ENCODE measurements at regions not wholly inside any gene's neighbourhood (a gene's known extent, or its start where the extent isn't known, plus 50 kb on each side); places are given as distances from the start of the nearest gene placed in this dataset.

DNA sequence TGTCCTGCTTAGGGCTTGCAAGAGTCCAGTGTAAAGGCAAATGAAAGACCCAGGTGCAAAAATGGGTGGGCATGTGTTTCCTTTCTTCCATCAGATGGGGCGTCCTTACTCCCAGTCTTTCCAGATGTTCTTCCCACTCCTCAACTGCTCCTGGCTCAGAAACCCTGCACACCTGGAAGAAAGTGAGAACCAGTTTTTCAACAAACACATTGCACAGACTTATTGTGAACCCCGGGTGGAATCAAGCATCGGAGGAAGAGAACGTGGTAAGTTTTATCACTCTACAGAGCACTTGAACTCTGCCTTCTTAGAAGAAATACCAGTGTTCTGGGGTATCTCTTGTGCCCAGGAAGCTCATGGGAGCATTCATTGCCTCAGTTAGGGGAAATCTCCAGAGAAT, 93.3 kb downstream of the TMX1 start:
- POLR2A ChIA-PET, result no interaction called here
- peaks cover 28% of the 10 kb centered on the region for H3K27me3 Mint-ChIP-seq
- no peaks in the 10 kb centered on the region for H3K4me1 ChIP-seq (ENCODE audit: insufficient read depth, low read length)
- no peaks in the 10 kb centered on the region for H3K36me3 ChIP-seq (ENCODE audit: insufficient read depth, low read length)
- no peaks in the 10 kb centered on the region for H3K36me3 Mint-ChIP-seq (ENCODE audit: low read depth)
- no peak overlapping the region for H3K4me3 Mint-ChIP-seq
- peaks cover 0 to 15% of the 10 kb centered on the region in 2 experiments for H3K27me3 ChIP-seq (ENCODE audit: control insufficient read depth in 1 of 2, insufficient read depth in 2 of 2, low read length in 2 of 2)
- CTCF ChIA-PET, result no interaction called here
- H3K4me1 Mint-ChIP-seq (ENCODE audit: low read depth), result no peaks in the 10 kb centered on the region
- H3K4me3 ChIP-seq (ENCODE audit: low read length), result no peak overlapping the region
- TF ChIP-seq, protein P1, sequence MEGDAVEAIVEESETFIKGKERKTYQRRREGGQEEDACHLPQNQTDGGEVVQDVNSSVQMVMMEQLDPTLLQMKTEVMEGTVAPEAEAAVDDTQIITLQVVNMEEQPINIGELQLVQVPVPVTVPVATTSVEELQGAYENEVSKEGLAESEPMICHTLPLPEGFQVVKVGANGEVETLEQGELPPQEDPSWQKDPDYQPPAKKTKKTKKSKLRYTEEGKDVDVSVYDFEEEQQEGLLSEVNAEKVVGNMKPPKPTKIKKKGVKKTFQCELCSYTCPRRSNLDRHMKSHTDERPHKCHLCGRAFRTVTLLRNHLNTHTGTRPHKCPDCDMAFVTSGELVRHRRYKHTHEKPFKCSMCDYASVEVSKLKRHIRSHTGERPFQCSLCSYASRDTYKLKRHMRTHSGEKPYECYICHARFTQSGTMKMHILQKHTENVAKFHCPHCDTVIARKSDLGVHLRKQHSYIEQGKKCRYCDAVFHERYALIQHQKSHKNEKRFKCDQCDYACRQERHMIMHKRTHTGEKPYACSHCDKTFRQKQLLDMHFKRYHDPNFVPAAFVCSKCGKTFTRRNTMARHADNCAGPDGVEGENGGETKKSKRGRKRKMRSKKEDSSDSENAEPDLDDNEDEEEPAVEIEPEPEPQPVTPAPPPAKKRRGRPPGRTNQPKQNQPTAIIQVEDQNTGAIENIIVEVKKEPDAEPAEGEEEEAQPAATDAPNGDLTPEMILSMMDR (IDR thresholded peaks at IDR 0.05), result no peak
- intact Hi-C loops (cut with DNase I, micrococcal nuclease), result no loop called here
- DNase-seq (no peak), ATAC-seq (ENCODE audit: poor library complexity) (no peak)
- no peak overlapping the region for H3K27ac ChIP-seq (ENCODE audit: low read depth in 1 of 2, low read length in 2 of 2)
- H3K9me3 ChIP-seq (ENCODE audit: control insufficient read depth in 1 of 2, insufficient read depth in 1 of 2, low read length in 2 of 2), result no peaks in the 10 kb centered on the region
- H3K9me3 Mint-ChIP-seq, result no peaks in the 10 kb centered on the region
- H3K27ac Mint-ChIP-seq, result no peak overlapping the region

DNA sequence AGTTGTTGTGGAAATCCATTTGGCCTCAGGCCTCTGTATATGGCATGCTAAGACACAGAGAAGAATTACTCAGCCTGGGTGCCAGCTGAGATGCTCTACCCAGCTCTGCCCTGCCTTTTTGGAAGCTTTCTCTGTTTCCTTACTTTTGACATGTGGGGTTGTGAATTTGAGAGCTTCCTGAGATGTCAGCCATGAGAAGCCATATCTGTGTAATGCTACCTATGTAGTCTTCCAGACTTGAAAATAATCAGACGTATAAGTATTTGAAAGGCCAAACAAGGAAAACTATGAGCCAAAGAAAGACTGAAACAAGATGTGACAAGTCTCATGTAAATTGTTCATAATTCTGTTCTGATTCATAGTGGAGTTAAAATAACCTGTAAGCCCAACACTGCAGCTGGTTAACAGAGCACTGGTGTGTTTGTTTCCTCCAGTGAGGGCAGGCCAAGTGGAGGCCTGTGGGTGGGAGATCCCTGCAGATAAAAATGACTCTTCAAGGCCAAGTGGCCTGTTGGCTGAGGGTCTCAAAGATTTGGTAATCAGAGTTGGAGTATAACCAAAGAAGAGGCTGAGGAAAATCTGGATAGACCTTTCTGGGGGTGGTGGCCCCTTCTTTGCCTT, 94.0 kb downstream of the TMX1 start:
- Histone ChIP-seq H3K4me3 (ENCODE audit: low read length) (no peak overlapping the region), H3K36me3 (ENCODE audit: insufficient read depth, low read length) (no peaks in the 10 kb centered on the region), H3K9me3 (ENCODE audit: control insufficient read depth in 1 of 2, insufficient read depth in 1 of 2, low read length in 2 of 2) (no peaks in the 10 kb centered on the region), H3K4me1 (ENCODE audit: insufficient read depth, low read length) (no peaks in the 10 kb centered on the region), H3K27me3 (ENCODE audit: control insufficient read depth in 1 of 2, insufficient read depth in 2 of 2, low read length in 2 of 2) (peaks cover 0 to 9% of the 10 kb centered on the region in 2 experiments), H3K27ac (ENCODE audit: low read depth in 1 of 2, low read length in 2 of 2) (no peak overlapping the region)
- intact Hi-C loops (cut with DNase I, micrococcal nuclease), result no loop called here
- no peaks in the 10 kb centered on the region for H3K4me1 Mint-ChIP-seq (ENCODE audit: low read depth)
- no peaks in the 10 kb centered on the region for H3K36me3 Mint-ChIP-seq (ENCODE audit: low read depth)
- H3K4me3 Mint-ChIP-seq, result no peak overlapping the region
- ChIA-PET CTCF (no interaction called here), POLR2A (no interaction called here)
- DNase-seq (no peak), ATAC-seq (ENCODE audit: poor library complexity) (no peak)
- H3K27ac Mint-ChIP-seq, result no peak overlapping the region
- peaks cover 22% of the 10 kb centered on the region for H3K27me3 Mint-ChIP-seq
- TF ChIP-seq, protein P1 (IDR thresholded peaks at IDR 0.05), result no peak
- H3K9me3 Mint-ChIP-seq, result no peaks in the 10 kb centered on the region

DNA sequence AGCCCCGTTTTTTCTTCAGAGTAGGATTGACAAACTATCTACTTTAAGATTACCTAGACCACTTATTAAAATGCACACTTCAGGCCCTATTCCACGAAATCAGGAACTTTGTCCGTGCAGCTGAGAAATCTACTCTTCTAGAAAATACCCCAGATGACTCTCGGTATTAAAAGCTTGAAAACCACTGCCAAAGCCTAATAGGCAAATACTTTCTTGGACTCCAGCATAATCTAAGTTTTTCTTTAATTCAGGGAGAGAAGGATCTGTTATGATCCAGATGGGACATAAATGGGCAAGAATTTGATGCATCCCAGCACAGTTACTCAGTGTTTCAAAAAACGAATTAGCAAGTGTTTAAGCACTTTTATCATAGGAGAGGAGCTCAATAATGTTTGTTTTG, 94.5 kb downstream of the TMX1 start:
- Histone ChIP-seq H3K9me3 (ENCODE audit: control insufficient read depth in 1 of 2, insufficient read depth in 1 of 2, low read length in 2 of 2) (no peaks in the 10 kb centered on the region), H3K4me1 (ENCODE audit: insufficient read depth, low read length) (no peaks in the 10 kb centered on the region), H3K36me3 (ENCODE audit: insufficient read depth, low read length) (no peaks in the 10 kb centered on the region), H3K27me3 (ENCODE audit: control insufficient read depth in 1 of 2, insufficient read depth in 2 of 2, low read length in 2 of 2) (peaks cover 0 to 7% of the 10 kb centered on the region in 2 experiments), H3K27ac (ENCODE audit: low read depth in 1 of 2, low read length in 2 of 2) (no peak overlapping the region), H3K4me3 (ENCODE audit: low read length) (no peak overlapping the region)
- H3K9me3 Mint-ChIP-seq, result no peaks in the 10 kb centered on the region
- no peak overlapping the region for H3K4me3 Mint-ChIP-seq
- intact Hi-C loops (cut with DNase I, micrococcal nuclease), result no loop called here
- TF ChIP-seq, protein P1 (IDR thresholded peaks at IDR 0.05), result no peak
- no peak overlapping the region for H3K27ac Mint-ChIP-seq
- ChIA-PET CTCF (no interaction called here), POLR2A (no interaction called here)
- H3K36me3 Mint-ChIP-seq (ENCODE audit: low read depth), result no peaks in the 10 kb centered on the region
- ATAC-seq (ENCODE audit: poor library complexity), result no peak
- no peaks in the 10 kb centered on the region for H3K4me1 Mint-ChIP-seq (ENCODE audit: low read depth)
- H3K27me3 Mint-ChIP-seq, result peaks cover 18% of the 10 kb centered on the region
- no peak for DNase-seq
